HuH-7 (cell line): ENCODE measurements at regions not wholly inside any gene's neighbourhood (a gene's known extent, or its start where the extent isn't known, plus 50 kb on each side); places are given as distances from the start of the nearest gene placed in this dataset.

Experiments
- DNase-seq: peaks from one replicate; pipeline ENCODE4 v3.0.0; 2011; ENCODE audit warnings: low spot score

DNA sequence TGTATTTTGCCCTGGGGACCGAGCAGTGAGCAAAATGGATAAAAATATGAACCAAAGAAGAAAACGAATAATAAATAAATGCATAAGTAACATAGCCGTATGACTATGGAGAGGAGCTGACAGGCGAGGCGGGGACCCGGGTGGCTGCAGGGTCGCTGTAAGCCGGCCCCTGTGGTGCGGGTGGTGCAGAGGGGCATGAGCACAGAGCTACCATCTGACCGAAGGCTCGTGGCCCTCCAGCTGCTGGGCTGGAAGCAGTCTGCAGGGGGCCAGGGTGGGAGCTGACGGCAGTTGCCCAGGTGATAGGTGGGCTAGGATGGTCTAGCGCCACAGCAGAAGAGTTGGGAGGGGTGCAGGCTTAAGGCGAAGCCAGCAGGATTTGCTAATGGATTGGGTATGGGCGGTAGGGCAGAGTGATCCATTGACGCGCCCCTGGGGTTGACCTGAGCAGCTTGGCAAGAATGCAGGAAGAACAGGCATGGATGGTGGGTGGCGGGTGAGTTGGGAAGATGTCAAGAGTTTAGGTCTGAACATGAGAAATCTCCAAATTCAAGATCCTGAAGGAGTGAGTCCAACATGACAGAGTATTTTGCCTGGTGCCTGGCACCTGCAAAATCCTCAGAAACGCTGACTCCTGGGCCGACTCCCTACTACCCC, 228.0 kb downstream of the FOXL1 start:
- DNase-seq = no peak

GRCh38 chr16:86806838-86807351, 228.5 kb downstream of the FOXL1 start:
- DNase-seq = no peak

GRCh38 chr16:86808863-86809444, 230.6 kb downstream of the FOXL1 start:
- no peak for DNase-seq

GRCh38 chr16:86809458-86809955, 231.2 kb downstream of the FOXL1 start:
- DNase-seq = no peak

DNA sequence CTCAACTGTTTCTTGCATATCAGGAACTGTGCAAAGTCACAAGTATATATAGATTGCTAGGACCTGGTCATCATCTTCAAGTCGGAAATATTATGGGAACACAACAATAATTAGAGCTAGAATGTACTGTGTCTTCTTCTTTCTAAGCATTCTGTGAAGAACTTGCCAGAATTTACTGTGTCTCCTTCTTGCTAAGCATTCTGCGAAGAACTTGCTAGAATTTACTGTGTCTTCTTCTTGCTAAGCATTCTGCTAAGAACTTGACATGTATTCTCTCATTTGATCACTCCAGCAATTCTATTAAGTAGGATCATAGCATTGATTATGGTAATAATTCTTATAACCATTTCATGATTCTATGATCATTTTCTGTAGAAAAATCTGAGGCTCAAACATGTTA, 231.7 kb downstream of the FOXL1 start:
- DNase-seq = no peak

DNA sequence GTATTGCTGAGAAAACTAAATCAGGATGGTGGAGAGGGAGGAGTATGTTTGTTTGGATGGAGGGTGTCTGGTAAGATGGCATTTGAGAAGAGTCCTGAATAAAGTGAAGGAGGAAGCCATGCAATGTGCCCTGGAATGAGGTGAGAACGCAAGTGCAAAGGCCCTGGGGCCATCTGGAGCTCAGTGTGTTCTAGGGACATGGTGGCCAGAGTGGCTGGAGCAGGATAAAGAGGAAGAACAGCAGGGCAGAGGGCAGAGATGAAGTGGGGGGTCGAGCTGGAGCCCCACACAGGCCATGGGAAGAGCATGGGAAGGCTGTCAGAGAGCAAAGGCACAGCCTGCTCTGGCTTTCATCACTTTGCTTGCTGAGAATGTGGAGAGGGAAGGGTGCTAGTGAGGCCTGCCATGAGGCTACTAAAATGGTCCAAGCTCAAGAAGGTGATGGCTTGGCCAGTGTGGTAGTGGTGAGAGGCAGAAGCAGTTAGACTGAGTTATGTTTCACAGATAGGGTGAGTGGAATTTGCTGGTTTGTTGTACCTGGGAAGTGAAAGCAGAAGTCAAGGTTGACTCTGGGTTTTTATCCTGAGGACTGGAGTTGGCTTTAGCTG, 234.1 kb downstream of the FOXL1 start:
- DNase-seq = no peak

DNA sequence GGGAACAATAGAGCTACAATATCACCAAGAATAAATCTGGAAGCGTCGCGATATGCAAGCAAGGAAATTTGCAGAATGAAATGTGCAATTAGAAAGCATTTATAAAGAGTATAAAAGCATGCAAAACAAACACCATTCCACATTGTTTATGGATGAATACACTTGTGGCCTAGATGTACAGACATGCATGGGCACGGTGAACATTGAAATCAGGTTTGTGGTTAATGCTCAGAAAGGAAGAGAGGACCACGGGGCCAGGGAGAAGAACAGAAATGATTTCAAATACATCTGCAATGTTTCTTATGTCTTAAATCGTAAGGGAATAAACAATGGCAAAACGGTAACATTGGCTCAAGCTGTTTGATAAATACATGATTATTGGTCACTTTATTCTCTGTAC, 235.9 kb downstream of the FOXL1 start:
- no peak for DNase-seq

DNA sequence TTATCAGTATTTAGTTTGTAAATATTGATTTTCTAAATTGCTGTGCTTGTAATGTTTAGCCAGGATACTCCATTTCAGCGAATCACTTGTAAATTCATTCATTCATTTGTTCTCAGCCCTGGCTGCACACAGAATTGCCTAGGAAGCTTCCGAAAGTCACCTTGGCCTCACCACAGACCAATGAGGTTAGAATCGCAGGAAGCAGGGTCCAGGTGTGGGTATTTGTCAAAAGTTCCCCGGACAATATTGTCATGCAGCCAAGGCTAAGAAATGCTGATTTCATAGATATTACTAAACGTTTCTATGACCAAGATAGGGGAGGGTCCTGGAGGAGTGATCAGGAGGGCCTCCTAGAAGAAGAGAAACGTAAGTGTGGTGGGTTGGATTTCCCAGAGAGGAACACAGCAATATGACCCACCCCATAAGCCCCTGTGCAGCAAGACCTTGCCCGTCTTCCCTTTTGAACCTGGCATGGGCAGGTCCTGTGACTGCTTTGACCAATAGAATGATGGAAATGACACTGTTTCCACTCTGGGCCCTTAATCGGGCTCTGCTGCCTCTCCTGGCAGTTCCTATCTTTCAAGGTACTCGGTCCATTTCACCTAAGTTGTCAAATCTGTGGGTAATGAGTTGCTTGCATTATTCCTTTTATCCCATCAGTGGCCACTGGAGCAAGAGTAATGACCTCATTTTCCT, 238.7 kb downstream of the FOXL1 start:
- DNase-seq = no peak

DNA sequence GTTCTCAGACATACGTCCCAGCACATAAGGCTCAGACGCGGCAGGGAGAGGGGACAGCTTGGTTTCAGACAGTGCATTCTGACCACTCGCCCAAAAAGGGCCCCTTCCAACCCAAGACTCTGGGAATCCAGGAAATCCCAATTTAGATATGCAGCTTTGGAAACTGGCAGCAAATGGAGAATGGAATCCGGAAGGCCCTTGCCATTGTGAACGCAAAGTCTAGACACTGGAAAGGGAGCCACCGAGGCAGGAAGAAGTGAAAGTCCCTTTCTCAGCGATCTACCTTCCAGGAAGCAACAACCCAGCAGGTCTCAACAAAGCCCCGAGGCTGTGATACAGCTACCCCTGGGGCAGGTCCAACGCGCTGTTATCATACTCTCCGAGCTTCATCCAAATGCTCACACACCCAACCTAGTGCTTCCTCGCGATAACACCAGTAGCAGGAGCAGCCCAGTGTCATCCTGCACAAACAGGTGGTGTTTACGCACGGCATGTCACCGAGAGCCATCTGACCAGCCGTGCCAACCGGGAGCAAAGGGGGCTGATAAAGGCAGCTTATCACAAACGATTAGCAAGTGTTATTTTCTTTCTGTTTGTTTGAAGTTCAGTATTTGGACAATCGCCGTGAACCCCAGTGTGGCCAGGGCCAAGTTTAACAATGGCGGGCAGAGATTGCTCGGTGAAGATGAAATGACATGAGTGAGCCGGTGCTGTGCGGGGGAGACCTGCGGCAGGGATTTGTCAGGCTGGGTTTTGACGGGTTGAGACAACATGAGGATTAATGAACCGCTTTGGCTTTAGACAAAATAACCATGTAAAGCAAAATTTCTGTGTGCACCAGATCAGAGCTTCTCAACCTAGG, 240.6 kb downstream of the FOXL1 start:
- DNase-seq = no peak

DNA sequence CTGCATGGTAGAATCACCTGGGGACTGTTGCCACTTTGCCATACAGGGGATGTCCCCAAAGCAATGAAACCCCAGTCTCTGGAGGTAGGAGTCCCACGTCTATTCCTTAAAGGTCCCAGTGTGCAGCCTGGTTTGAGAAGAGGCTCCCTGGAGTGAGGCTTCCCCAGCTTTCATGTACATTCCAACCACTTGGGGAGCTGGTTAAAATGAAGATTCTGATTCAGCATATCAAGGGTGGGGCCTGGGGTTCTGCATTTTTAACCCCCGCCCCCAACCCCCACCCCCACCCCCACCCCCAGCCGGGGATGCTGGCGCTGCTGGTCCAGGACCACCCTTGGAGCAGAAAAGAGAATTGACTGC, 241.2 kb downstream of the FOXL1 start:
- no peak for DNase-seq

GRCh38 chr16:86821895-86822294, 243.5 kb downstream of the FOXL1 start:
- DNase-seq = no peak

DNA sequence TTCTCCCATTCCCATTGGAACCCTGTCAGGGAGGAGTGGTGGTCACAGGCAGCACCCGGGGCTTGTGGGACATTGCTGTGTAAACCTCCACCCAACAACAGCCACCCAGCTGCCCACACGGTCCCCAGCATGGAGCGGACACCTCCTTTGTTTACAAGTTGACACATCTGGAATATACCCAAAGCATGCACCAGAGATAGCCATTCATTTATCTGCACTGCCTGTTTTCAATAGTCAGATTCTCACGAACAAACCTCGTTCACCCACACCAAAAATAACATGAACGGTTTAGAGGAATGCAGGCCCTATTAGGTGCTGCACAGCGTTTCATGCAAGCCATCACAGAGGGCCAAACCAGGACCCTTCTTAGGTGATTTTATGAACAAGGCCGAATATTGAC, 244.8 kb downstream of the FOXL1 start:
- no peak for DNase-seq

DNA sequence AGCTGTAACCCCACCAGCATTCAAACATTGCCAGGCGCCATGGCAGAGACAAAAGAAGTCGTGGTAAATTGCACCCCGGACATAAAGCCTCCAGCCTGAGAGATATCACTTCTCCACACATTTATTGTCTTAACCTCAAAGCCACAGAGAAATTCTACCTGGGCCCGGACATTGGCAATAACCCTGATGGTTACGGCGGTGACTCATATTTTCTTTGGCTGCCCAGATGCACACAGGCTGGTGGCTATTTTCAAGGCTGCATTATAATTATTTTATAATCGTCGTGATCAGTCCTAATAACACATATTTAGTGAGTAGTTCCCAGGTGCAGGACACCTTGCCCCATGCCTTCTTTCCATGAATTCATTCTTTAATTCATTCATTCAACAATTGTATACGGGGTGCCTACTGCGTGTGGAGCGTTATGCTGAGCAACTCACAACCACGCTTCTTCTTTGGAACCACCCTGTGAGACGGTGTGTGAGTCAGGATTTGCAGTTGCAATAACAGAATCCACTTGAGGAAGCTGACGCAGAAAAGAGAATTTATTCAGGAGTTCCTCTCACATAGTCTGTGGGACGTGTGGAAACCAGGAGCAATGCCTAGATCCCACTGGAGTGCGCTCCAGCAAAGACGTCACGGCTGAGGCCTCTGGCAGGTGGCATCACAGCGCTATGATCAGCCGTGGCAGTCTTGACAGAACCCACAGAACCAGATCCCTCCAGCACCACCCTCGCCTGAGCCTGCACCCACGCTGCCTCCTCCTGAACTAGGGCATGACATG, 245.7 kb downstream of the FOXL1 start:
- DNase-seq = no peak

- no peak for DNase-seq
Observed at GRCh38 chr16:86824751-86825296, 246.5 kb downstream of the FOXL1 start.

- no peak for DNase-seq
Observed at GRCh38 chr16:86825631-86826030, 247.3 kb downstream of the FOXL1 start.

DNA sequence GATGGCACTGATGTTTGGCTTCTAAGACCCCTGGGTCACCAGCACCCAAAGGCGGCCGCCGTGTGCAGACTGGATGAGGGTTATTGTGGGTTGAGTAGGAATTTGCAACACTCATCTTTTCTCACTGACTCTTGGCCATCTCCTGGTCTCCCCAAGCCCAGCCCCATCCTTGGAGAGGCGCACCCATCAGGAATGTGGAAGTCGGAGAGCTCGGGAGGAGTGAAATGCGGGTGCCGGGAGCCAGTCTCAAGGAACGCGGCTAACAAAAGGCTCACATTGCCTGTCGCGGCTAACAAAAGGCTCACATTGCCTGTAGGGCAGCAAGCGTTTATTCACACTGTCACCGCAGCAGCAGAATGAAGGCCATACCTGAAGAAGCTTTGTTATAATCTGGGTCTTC, 248.6 kb downstream of the FOXL1 start:
- no peak for DNase-seq

DNA sequence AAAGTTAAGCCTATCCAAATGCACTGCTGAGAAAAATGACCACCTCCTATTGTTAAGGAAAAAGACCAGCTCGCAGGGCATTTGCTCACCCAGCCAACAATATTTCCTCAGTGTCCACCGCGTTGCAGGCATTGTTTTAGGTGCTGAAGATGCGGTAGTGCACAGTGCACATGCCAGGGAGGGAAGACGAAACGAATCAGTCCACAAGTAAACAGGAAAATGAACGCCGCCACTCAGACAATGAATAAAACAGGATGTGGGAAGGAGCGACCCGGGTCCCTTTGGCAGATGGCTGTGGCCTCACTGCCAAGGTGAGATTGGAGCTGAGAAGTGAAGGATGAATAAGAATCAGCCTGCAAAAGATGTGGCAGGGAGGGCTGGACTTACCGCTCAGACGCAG, 249.2 kb downstream of the FOXL1 start:
- no peak for DNase-seq

GRCh38 chr16:86828202-86828601, 249.9 kb downstream of the FOXL1 start:
- DNase-seq = no peak

DNA sequence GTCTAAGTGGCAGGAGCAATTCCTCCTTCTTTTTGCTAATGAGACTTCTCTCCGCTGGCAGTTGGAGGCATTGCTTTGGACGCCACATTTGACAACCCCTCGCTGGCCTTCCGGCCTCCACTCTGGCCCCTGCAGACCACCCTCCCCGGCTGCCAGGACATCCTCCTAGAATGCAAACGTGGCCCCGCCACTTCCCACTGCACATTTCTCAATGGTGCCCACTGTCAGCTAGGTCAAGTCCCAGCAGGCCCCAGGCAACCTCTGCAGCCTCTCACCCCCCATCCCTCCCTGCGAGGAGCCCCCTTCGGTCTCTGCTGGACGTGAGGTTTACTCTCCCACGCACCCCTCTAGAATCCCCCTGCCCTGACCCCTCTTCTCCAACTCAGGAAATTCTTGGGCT, 250.3 kb downstream of the FOXL1 start:
- no peak for DNase-seq

- DNase-seq = no peak
Observed at GRCh38 chr16:86831366-86831765, 253.0 kb downstream of the FOXL1 start.

- no peak for DNase-seq
Observed at GRCh38 chr16:86833136-86833535, 254.8 kb downstream of the FOXL1 start.
